ENCODE measurements at regions not wholly inside any gene's neighbourhood (a gene's known extent, or its start where the extent isn't known, plus 50 kb on each side); places are given as distances from the start of the nearest gene placed in this dataset.

DNA sequence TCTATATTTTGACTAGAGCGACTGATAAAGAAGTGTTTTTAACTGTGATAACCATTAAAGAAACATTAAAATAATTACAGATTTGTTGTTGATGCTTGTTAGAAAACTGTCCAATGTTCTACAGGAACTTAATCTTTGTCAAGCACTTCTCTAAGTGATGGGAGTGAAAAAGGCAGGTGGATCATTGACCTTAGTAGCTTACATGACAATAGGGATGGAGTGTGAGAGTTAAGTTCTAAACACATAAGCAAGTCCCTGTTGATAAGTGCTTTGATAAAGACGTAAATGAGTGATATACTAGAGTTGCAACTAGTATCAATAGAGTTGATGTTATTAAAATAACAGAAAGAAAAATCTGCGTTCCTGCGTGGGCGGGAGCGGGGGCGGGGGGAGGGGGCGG, 931.5 kb upstream of the EPHA7 start:
- TF ChIP-seq, protein P1, sequence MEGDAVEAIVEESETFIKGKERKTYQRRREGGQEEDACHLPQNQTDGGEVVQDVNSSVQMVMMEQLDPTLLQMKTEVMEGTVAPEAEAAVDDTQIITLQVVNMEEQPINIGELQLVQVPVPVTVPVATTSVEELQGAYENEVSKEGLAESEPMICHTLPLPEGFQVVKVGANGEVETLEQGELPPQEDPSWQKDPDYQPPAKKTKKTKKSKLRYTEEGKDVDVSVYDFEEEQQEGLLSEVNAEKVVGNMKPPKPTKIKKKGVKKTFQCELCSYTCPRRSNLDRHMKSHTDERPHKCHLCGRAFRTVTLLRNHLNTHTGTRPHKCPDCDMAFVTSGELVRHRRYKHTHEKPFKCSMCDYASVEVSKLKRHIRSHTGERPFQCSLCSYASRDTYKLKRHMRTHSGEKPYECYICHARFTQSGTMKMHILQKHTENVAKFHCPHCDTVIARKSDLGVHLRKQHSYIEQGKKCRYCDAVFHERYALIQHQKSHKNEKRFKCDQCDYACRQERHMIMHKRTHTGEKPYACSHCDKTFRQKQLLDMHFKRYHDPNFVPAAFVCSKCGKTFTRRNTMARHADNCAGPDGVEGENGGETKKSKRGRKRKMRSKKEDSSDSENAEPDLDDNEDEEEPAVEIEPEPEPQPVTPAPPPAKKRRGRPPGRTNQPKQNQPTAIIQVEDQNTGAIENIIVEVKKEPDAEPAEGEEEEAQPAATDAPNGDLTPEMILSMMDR (conservative IDR thresholded peaks at IDR 0.05) = no peak
- no peak for TF ChIP-seq ZFX (IDR thresholded peaks at IDR 0.05)
